Hepatocyte (in vitro differentiated cells): ENCODE measurements at regions not wholly inside any gene's neighbourhood (a gene's known extent, or its start where the extent isn't known, plus 50 kb on each side); places are given as distances from the start of the nearest gene placed in this dataset.
"Not testable (repeated sequence)": the region's sequence is repeated elsewhere in the genome, so short reads cannot be mapped to it uniquely, and the experiment has no call there.

Source experiments
- DNase-seq: peaks from one replicate; pipeline ENCODE4 v3.0.0-alpha.2; 2016; ENCODE audit warnings: low spot score
- H2AFZ ChIP-seq: fragments of 200-600 bp; sonication (generic); 2 replicates; pipeline ENCODE4 v1.6.0; 2016; ENCODE audit warnings: antibody characterized with exemption, mild to moderate bottlenecking
- H3K27ac ChIP-seq: fragments of 200-600 bp; sonication (generic); 2 replicates; pipeline ENCODE4 v1.5.1; 2016; ENCODE audit warnings: mild to moderate bottlenecking
- H3K27me3 ChIP-seq: fragments of 200-600 bp; sonication (generic); 2 replicates; pipeline ENCODE4 v1.6.1; 2016
- H3K36me3 ChIP-seq: fragments of 200-600 bp; sonication (generic); replicated peaks from 2 replicates; pipeline ENCODE4 v1.5.1; 2016; ENCODE audit warnings: low read depth; ENCODE audit not compliant: insufficient read depth
- H3K4me1 ChIP-seq: fragments of 200-600 bp; sonication (generic); 2 replicates; pipeline ENCODE4 v1.5.1; 2016; ENCODE audit warnings: mild to moderate bottlenecking, moderate library complexity; ENCODE audit not compliant: insufficient read depth
- H3K4me2 ChIP-seq: fragments of 200-600 bp; sonication (generic); 2 replicates; pipeline ENCODE4 v1.6.0; 2016
- H3K4me3 ChIP-seq: fragments of 200-600 bp; sonication (generic); 2 replicates; pipeline ENCODE4 v1.5.1; 2016; ENCODE audit warnings: mild to moderate bottlenecking
- H3K79me2 ChIP-seq: fragments of 200-600 bp; sonication (generic); 2 replicates; pipeline ENCODE4 v1.6.0; 2017; ENCODE audit warnings: mild to moderate bottlenecking
- H3K9me2 ChIP-seq: fragments of 200-600 bp; sonication (generic); replicated peaks from 2 replicates; pipeline ENCODE4 v1.6.0; 2017; ENCODE audit warnings: mild to moderate bottlenecking; ENCODE audit not compliant: insufficient read depth
- H3K9me3 ChIP-seq: fragments of 200-600 bp; sonication (generic); 2 replicates; pipeline ENCODE4 v1.5.1; 2016; ENCODE audit warnings: low read depth, mild to moderate bottlenecking
- H4K20me1 ChIP-seq: fragments of 200-600 bp; sonication (generic); 2 replicates; pipeline ENCODE4 v1.6.0; 2016; ENCODE audit warnings: mild to moderate bottlenecking; ENCODE audit not compliant: insufficient read depth, poor library complexity, severe bottlenecking
- CTCF ChIP-seq: fragments of 200-600 bp; sonication (generic); IDR thresholded peaks from 2 replicates; pipeline ENCODE4 v1.5.1; 2016; ENCODE audit warnings: antibody characterized with exemption, mild to moderate bottlenecking; ENCODE audit not compliant: poor library complexity
- EZH2 ChIP-seq: fragments of 200-600 bp; sonication (generic); IDR thresholded peaks from 2 replicates; pipeline ENCODE4 v1.6.1; 2016; ENCODE audit warnings: antibody characterized with exemption, mild to moderate bottlenecking, borderline replicate concordance
- EZH2phosphoT487 ChIP-seq: fragments of 200-600 bp; sonication (generic); IDR thresholded peaks from one replicate; pipeline ENCODE4 v1.6.1; 2018; ENCODE audit warnings: antibody characterized with exemption, mild to moderate bottlenecking, low read depth, moderate library complexity; ENCODE audit not compliant: unreplicated experiment, severe bottlenecking
- WGBS: methylation state at CpG from one replicate; pipeline ENCODE4 v1.1.6; 2016; ENCODE audit warnings: low lambda C conversion rate; ENCODE audit errors: missing lambda C conversion rate; 5-methylcytosine and 5-hydroxymethylcytosine counted together

GRCh38 chr6:121886223-121886830, 450.9 kb downstream of the GJA1 start:
- no peak for DNase-seq
- Histone ChIP-seq H4K20me1 (no peaks in the 10 kb centered on the region), H3K9me3 (no peaks in the 10 kb centered on the region), H2AFZ (no peak overlapping the region), H3K9me2 (no peaks in the 10 kb centered on the region), H3K27ac (peak overlapping the region; percentile 79), H3K79me2 (no peaks in the 10 kb centered on the region), H3K4me2 (peak overlapping the region; percentile 39), H3K36me3 (no peaks in the 10 kb centered on the region), H3K27me3 (no peaks in the 10 kb centered on the region), H3K4me1 (peaks cover 28% of the 10 kb centered on the region), H3K4me3 (no peak overlapping the region)
- WGBS: 62% methylated on average over 2 of the region's 2 CpGs
- TF ChIP-seq EZH2phosphoT487 (no peak), CTCF (no peak), EZH2 (no peak)

DNA sequence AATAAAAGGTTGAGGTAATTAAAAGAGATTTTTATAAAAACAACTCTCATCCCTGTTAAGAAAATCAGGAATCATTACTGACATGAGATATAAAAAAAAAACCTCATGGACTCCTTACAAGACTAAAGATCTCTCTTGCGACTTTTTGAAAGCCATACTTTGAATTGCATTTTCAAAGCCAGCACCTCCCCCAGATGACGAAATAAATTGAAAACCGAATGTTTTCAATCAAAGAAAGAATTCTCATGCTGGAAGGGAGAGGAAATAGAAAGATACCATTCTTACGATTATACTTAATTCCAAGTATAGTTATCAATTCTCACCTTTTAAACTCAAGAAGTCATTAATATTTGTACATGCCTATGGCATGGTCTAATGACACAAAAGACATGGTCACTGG, 452.3 kb downstream of the GJA1 start:
- Histone ChIP-seq H2AFZ (no peak overlapping the region), H4K20me1 (no peaks in the 10 kb centered on the region), H3K9me2 (no peaks in the 10 kb centered on the region), H3K27me3 (no peaks in the 10 kb centered on the region), H3K9me3 (no peaks in the 10 kb centered on the region), H3K4me2 (no peak overlapping the region), H3K27ac (no peak overlapping the region), H3K79me2 (no peaks in the 10 kb centered on the region), H3K36me3 (no peaks in the 10 kb centered on the region), H3K4me1 (peaks cover 28% of the 10 kb centered on the region), H3K4me3 (no peak overlapping the region)
- WGBS: 87% methylated on average over 4 of the region's 4 CpGs
- no peak for DNase-seq
- TF ChIP-seq EZH2phosphoT487 (no peak), EZH2 (no peak)

GRCh38 chr6:121890307-121890910, 455.0 kb downstream of the GJA1 start:
- Histone ChIP-seq H3K9me2 (no peaks in the 10 kb centered on the region), H2AFZ (no peak overlapping the region), H3K36me3 (no peaks in the 10 kb centered on the region), H3K4me1 (peaks cover 16% of the 10 kb centered on the region), H3K4me2 (no peak overlapping the region), H3K79me2 (no peaks in the 10 kb centered on the region), H3K27me3 (no peaks in the 10 kb centered on the region), H3K27ac (peak overlapping the region; percentile 16), H3K9me3 (no peaks in the 10 kb centered on the region), H3K4me3 (no peak overlapping the region), H4K20me1 (no peaks in the 10 kb centered on the region)
- no peak for TF ChIP-seq EZH2
- no peak for TF ChIP-seq EZH2phosphoT487
- TF ChIP-seq CTCF: no peak
- no peak for DNase-seq
- WGBS: 66% methylated on average over 2 of the region's 2 CpGs

- not testable (repeated sequence) for H3K27ac ChIP-seq, H3K79me2 ChIP-seq, H3K9me3 ChIP-seq, DNase-seq, H3K27me3 ChIP-seq, H3K4me1 ChIP-seq, H3K36me3 ChIP-seq, H3K4me2 ChIP-seq, H3K4me3 ChIP-seq, H4K20me1 ChIP-seq, H2AFZ ChIP-seq, H3K9me2 ChIP-seq
- WGBS: 67% methylated on average over 5 of the region's 5 CpGs
Measured at GRCh38 chr6:121895731-121896130, 460.3 kb downstream of the GJA1 start.
